ENCODE measurements at regions not wholly inside any gene's neighbourhood (a gene's known extent, or its start where the extent isn't known, plus 50 kb on each side); places are given as distances from the start of the nearest gene placed in this dataset.

GRCh38 chr5:128665747-128666355 is 127.8 kb upstream of the FBN2 start:
- H3K36me3 ChIP-seq, result no peaks in the 10 kb centered on the region
- no peaks in the 10 kb centered on the region for H3K9me3 ChIP-seq
- intact Hi-C loops (cut with DNase I), result no loop called here
- no peak overlapping the region for H3K4me3 ChIP-seq
- no peak overlapping the region for H3K9ac ChIP-seq (ENCODE audit: low read depth in 2 of 2, low read length in 2 of 2)
- no peaks in the 10 kb centered on the region for H3K4me1 ChIP-seq
- no peak overlapping the region for H3K27ac ChIP-seq
- no peak for DNase-seq
- TF ChIP-seq CTCF (IDR thresholded peaks at IDR 0.05), result no peak
- H3K27me3 ChIP-seq, result no peaks in the 10 kb centered on the region

- intact Hi-C loops (cut with DNase I), result no loop called here
- no peaks in the 10 kb centered on the region for H3K4me1 ChIP-seq
- H3K4me3 ChIP-seq, result no peak overlapping the region
- no peak overlapping the region for H3K27ac ChIP-seq
- H3K9ac ChIP-seq (ENCODE audit: low read depth in 2 of 2, low read length in 2 of 2), result no peak overlapping the region
- H3K27me3 ChIP-seq, result no peaks in the 10 kb centered on the region
- no peaks in the 10 kb centered on the region for H3K9me3 ChIP-seq
- no peak for TF ChIP-seq CTCF (IDR thresholded peaks at IDR 0.05)
- no peak for DNase-seq
- no peaks in the 10 kb centered on the region for H3K36me3 ChIP-seq
Observed at GRCh38 chr5:128667152-128667551, 129.1 kb upstream of the FBN2 start.

GRCh38 chr5:128667751-128668150 is 129.7 kb upstream of the FBN2 start:
- Histone ChIP-seq H3K27ac (no peak overlapping the region), H3K4me1 (no peaks in the 10 kb centered on the region), H3K9me3 (no peaks in the 10 kb centered on the region), H3K27me3 (no peaks in the 10 kb centered on the region), H3K36me3 (no peaks in the 10 kb centered on the region), H3K9ac (ENCODE audit: low read depth in 2 of 2, low read length in 2 of 2) (no peak overlapping the region), H3K4me3 (no peak overlapping the region)
- DNase-seq, result no peak
- TF ChIP-seq CTCF (IDR thresholded peaks at IDR 0.05), result no peak
- intact Hi-C loops (cut with DNase I), result loop anchor here (2.0 kb wide), 1 partner anchor 175 kb away; no protein-coding TSS in a partner anchor

GRCh38 chr5:128668921-128669320 is 130.9 kb upstream of the FBN2 start:
- H3K27ac ChIP-seq, result no peak overlapping the region
- H3K9ac ChIP-seq (ENCODE audit: low read depth in 2 of 2, low read length in 2 of 2), result no peak overlapping the region
- H3K36me3 ChIP-seq, result no peaks in the 10 kb centered on the region
- H3K4me1 ChIP-seq, result no peaks in the 10 kb centered on the region
- H3K4me3 ChIP-seq, result no peak overlapping the region
- H3K9me3 ChIP-seq, result no peaks in the 10 kb centered on the region
- intact Hi-C loops (cut with DNase I), result loop anchor here (2.0 kb wide), 1 partner anchor 174 kb away; no protein-coding TSS in a partner anchor
- no peak for DNase-seq
- no peaks in the 10 kb centered on the region for H3K27me3 ChIP-seq
- no peak for TF ChIP-seq CTCF (IDR thresholded peaks at IDR 0.05)

GRCh38 chr5:128669803-128670202 is 131.8 kb upstream of the FBN2 start:
- no peaks in the 10 kb centered on the region for H3K9me3 ChIP-seq
- H3K36me3 ChIP-seq, result no peaks in the 10 kb centered on the region
- no peak overlapping the region for H3K9ac ChIP-seq (ENCODE audit: low read depth in 2 of 2, low read length in 2 of 2)
- no peak overlapping the region for H3K27ac ChIP-seq
- no peaks in the 10 kb centered on the region for H3K4me1 ChIP-seq
- no peaks in the 10 kb centered on the region for H3K27me3 ChIP-seq
- intact Hi-C loops (cut with DNase I), result loop anchor here (2.0 to 10.0 kb wide), 3 partner anchors 173 to 775 kb away; no protein-coding TSS in a partner anchor
- H3K4me3 ChIP-seq, result no peak overlapping the region
- DNase-seq, result no peak
- no peak for TF ChIP-seq CTCF (IDR thresholded peaks at IDR 0.05)
